CD4-positive, alpha-beta T cell (primary cell): ENCODE measurements at regions not wholly inside any gene's neighbourhood (a gene's known extent, or its start where the extent isn't known, plus 50 kb on each side); places are given as distances from the start of the nearest gene placed in this dataset.

Experiments used
- ATAC-seq: fragments of 200-7000 bp; cut with Tn5 transposase; one replicate; pipeline ENCODE4 v1.10.0; 2022; ENCODE audit warnings: mild to moderate bottlenecking; ENCODE audit not compliant: poor library complexity
- CTCF ChIA-PET: fragments of 350-600 bp; sonication (Branson Sonifier 250); formaldehyde crosslinking; loops from one replicate; lab custom pipeline; 2021; ENCODE audit warnings: antibody characterized with exemption, inconsistent platforms; lab: Charles Lee
- POLR2A ChIA-PET: fragments of 350-600 bp; sonication (Branson Sonifier 250); formaldehyde crosslinking; loops from one replicate; lab custom pipeline; 2021; ENCODE audit warnings: antibody characterized with exemption, inconsistent platforms; lab: Charles Lee
- DNase-seq, 14 experiments: peaks; one replicate each; pipeline ENCODE4 v3.0.0-alpha.2; 2013 to 2020; ENCODE audit warnings: mixed read lengths in 2 of 14
- H3K27ac ChIP-seq, 2 donors: one replicate each; pipeline versions ENCODE4 v1.5.1 to v1.7.0; 2013; ENCODE audit warnings: low read length in 2 of 2, low read depth in 1 of 2, mild to moderate bottlenecking in 1 of 2
- H3K27me3 ChIP-seq, 2 experiments: 1 replicate in 1 of 2; 2 replicates in 1 of 2; pipeline versions ENCODE4 v1.6.1 to v1.7.0; 2013; ENCODE audit warnings: low read length in 2 of 2, control low read depth in 1 of 2, mild to moderate bottlenecking in 1 of 2, moderate library complexity in 1 of 2; ENCODE audit not compliant: insufficient read depth in 2 of 2, control insufficient read depth in 1 of 2
- H3K36me3 ChIP-seq: one replicate; pipeline ENCODE4 v1.6.1; 2013; ENCODE audit warnings: low read length, control low read depth; ENCODE audit not compliant: insufficient read depth
- H3K4me1 ChIP-seq: one replicate; pipeline ENCODE4 v1.6.1; 2013; ENCODE audit warnings: low read length, control low read depth; ENCODE audit not compliant: insufficient read depth
- H3K4me3 ChIP-seq: one replicate; pipeline ENCODE4 v1.5.1; 2013; ENCODE audit warnings: mild to moderate bottlenecking, low read length, moderate library complexity
- H3K9me3 ChIP-seq, 2 experiments: 1 replicate in 1 of 2; 2 replicates in 1 of 2; pipeline versions ENCODE4 v1.6.1 to v1.7.0; 2013; ENCODE audit warnings: low read length in 2 of 2, mild to moderate bottlenecking in 2 of 2, control low read depth in 1 of 2, moderate library complexity in 1 of 2; ENCODE audit not compliant: control insufficient read depth in 1 of 2, insufficient read depth in 1 of 2
- H3K27ac Mint-ChIP-seq: one replicate; pipeline ENCODE4 v1.8.0; 2020; ENCODE audit warnings: mixed read lengths
- H3K27me3 Mint-ChIP-seq: one replicate; pipeline ENCODE4 v1.8.0; 2021; ENCODE audit warnings: mixed read lengths
- H3K36me3 Mint-ChIP-seq: one replicate; pipeline ENCODE4 v1.8.0; 2021; ENCODE audit warnings: low read depth, mixed read lengths
- H3K4me1 Mint-ChIP-seq: one replicate; pipeline ENCODE4 v1.8.0; 2021; ENCODE audit warnings: low read depth, mixed read lengths
- H3K4me3 Mint-ChIP-seq: one replicate; pipeline ENCODE4 v1.8.0; 2020; ENCODE audit warnings: mild to moderate bottlenecking, mixed read lengths
- H3K9me3 Mint-ChIP-seq: one replicate; pipeline ENCODE4 v1.8.0; 2020; ENCODE audit warnings: mixed read lengths
- intact Hi-C, 2 experiments: fragments of 100-400 bp; cut with DNase I in 1 of 2; cut with micrococcal nuclease in 1 of 2; formaldehyde crosslinking; loops; one replicate each; pipeline versions ENCODE4 v1.15.1 to v1.9.0; 2023 to 2025; cut with DNase I, micrococcal nuclease
- TF ChIP-seq, protein P1 (sequence below): fragments of 200-600 bp; IDR thresholded peaks from one replicate; pipeline ENCODE4 v1.8.0; 2022; ENCODE audit warnings: antibody characterized with exemption, mild to moderate bottlenecking

DNA sequence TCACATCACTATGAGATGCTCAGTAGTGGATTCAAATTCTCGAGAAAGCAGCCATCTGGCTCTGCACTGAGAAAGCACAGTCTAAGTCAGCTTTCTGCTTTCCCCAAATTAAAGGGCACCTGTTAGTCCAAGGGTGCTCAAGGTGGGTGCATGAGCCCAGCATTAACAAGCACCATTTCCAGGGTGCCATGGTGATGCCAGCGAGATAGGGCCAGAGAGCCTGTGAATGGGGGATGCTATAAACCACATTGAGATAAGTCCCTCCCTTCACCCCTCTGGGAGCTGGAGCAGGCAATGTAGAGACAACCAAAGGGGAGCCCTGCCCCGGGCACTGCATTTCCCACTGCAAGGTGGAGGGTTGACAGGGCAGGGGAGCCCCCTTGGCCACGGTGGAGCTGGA lies 568.2 kb downstream of the AJAP1 start:
- TF ChIP-seq, protein P1, sequence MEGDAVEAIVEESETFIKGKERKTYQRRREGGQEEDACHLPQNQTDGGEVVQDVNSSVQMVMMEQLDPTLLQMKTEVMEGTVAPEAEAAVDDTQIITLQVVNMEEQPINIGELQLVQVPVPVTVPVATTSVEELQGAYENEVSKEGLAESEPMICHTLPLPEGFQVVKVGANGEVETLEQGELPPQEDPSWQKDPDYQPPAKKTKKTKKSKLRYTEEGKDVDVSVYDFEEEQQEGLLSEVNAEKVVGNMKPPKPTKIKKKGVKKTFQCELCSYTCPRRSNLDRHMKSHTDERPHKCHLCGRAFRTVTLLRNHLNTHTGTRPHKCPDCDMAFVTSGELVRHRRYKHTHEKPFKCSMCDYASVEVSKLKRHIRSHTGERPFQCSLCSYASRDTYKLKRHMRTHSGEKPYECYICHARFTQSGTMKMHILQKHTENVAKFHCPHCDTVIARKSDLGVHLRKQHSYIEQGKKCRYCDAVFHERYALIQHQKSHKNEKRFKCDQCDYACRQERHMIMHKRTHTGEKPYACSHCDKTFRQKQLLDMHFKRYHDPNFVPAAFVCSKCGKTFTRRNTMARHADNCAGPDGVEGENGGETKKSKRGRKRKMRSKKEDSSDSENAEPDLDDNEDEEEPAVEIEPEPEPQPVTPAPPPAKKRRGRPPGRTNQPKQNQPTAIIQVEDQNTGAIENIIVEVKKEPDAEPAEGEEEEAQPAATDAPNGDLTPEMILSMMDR, result no peak
- Mint-ChIP-seq H3K36me3 (no peaks in the 10 kb centered on the region), H3K4me1 (no peaks in the 10 kb centered on the region), H3K27me3 (peaks cover 20% of the 10 kb centered on the region), H3K4me3 (no peak overlapping the region), H3K9me3 (no peaks in the 10 kb centered on the region), H3K27ac (no peak overlapping the region)
- intact Hi-C loops, result no loop called here
- H3K9me3 ChIP-seq, result no peaks in the 10 kb centered on the region
- no peak for DNase-seq
- peaks cover 0 to 2% of the 10 kb centered on the region in 2 experiments for H3K27me3 ChIP-seq
- H3K4me1 ChIP-seq, result no peaks in the 10 kb centered on the region
- no peaks in the 10 kb centered on the region for H3K36me3 ChIP-seq
- H3K27ac ChIP-seq, result no peak overlapping the region
- ATAC-seq, result no peak
- CTCF ChIA-PET, result no interaction called here
- POLR2A ChIA-PET, result no interaction called here
- no peak overlapping the region for H3K4me3 ChIP-seq

DNA sequence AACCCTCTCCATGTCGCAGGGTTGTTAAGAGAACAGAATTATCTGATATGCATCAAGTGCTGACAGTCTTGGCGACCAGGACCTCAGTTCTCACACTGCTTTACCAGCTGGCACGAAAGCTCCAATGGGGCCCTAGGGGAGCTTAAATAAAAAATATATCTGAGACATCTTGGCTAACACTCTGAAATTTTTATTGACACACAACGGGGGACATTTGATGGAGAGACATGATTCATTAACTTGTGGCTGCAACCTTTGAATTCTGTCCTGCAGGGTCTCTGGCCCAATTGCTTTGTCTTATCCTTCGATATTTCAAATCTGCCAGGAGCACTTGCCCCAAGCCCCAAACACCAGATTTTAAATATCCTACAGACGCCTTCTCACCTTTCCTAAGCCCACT lies 567.0 kb downstream of the AJAP1 start:
- H3K27ac ChIP-seq, result no peak overlapping the region
- peaks cover 0 to 2% of the 10 kb centered on the region in 2 experiments for H3K27me3 ChIP-seq
- no peaks in the 10 kb centered on the region for H3K36me3 Mint-ChIP-seq
- H3K27ac Mint-ChIP-seq, result no peak overlapping the region
- H3K9me3 Mint-ChIP-seq, result no peaks in the 10 kb centered on the region
- H3K4me1 Mint-ChIP-seq, result no peaks in the 10 kb centered on the region
- CTCF ChIA-PET, result no interaction called here
- no peak overlapping the region for H3K4me3 Mint-ChIP-seq
- intact Hi-C loops, result no loop called here
- H3K27me3 Mint-ChIP-seq, result peaks cover 19% of the 10 kb centered on the region
- ATAC-seq, result no peak
- H3K36me3 ChIP-seq, result no peaks in the 10 kb centered on the region
- TF ChIP-seq, protein P1, result no peak
- POLR2A ChIA-PET, result no interaction called here
- DNase-seq, result no peak
- no peaks in the 10 kb centered on the region for H3K9me3 ChIP-seq
- no peaks in the 10 kb centered on the region for H3K4me1 ChIP-seq
- H3K4me3 ChIP-seq, result no peak overlapping the region

DNA sequence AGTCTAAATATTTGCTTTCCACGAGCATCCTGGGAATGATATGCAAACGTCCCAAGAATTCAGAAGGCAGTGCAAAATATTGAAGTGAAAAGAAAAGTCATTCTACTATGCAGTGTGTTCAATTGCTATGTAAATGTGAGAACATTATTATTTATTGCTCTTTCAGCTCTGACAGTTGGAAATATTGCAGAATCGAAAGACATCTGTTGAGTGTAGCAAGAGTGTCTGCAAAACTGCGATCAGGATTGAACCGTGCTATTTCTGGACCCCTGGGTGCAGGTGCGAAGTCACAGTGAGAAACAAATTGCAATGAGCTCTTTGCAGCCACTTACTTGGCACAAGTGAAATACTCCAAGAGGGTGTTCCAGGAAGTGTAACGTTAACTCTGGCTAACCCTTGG lies 566.4 kb downstream of the AJAP1 start:
- Histone ChIP-seq H3K27me3 (peaks cover 0 to 2% of the 10 kb centered on the region in 2 experiments), H3K9me3 (no peaks in the 10 kb centered on the region), H3K27ac (no peak overlapping the region), H3K4me1 (no peaks in the 10 kb centered on the region), H3K4me3 (no peak overlapping the region), H3K36me3 (no peaks in the 10 kb centered on the region)
- Mint-ChIP-seq H3K9me3 (no peaks in the 10 kb centered on the region), H3K4me1 (no peaks in the 10 kb centered on the region), H3K36me3 (no peaks in the 10 kb centered on the region), H3K27ac (no peak overlapping the region), H3K27me3 (peaks cover 13% of the 10 kb centered on the region), H3K4me3 (no peak overlapping the region)
- ChIA-PET POLR2A (no interaction called here), CTCF (interaction anchor here (0.6 kb wide), 1 partner anchor 10 kb away, joined by 3 read pairs; no protein-coding TSS in a partner anchor)
- TF ChIP-seq, protein P1, result no peak
- ATAC-seq (no peak), DNase-seq (no peak)
- intact Hi-C loops, result no loop called here
